NCI-H774 (cell line): ENCODE measurements at regions not wholly inside any gene's neighbourhood (a gene's known extent, or its start where the extent isn't known, plus 50 kb on each side); places are given as distances from the start of the nearest gene placed in this dataset.

Experiments used
- DNase-seq: peaks from one replicate; lab custom pipeline; 2025; lab: John Stamatoyannopoulos, UW

DNA sequence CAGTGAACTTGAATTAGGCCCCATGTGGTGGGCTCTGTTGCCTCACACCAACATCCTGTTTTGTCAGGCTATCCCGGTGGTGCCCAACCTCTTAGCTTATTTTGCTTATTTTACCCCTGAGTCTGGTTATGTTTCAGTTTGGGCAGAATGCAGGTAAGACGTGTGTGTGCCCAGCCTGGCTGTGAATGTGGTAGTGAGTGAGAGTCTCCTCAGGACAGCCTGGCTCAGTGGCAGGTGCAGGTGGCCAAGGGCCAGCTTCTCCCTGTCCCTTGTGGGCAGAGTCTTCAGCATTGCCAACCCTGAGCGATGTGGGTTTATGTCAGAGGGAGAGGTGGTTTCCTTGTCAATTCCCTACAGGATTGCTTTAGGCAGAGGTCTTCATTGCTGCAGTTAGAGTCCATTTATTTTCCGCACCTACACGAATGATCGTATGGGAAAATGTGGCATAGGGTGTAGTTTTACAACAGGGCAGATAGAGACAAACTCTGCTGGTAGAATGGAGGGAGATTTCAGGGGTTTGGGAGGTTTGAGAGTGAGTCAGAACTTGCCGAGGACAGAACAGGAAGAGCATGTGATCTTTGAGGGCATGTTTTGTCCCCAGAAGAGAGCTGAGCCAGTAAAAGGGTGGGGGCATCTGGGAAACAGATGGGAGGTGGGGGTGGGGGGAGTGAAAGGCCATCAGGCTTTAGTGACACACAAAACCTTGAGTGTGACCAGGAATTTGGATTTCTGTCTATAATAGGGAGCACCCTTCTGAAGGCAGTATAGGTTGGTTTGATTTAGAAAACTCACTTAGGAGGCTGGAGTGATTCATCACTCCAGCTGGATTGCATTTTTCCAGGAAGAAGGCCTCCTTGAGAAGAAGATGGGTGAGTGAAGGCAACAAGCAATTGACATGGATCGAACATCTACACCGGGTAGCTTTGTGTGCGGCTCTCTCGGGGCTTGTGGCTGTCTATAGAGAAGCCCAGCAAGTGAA is 156.2 kb upstream of the CELF4 start:
- no peak for DNase-seq

DNA sequence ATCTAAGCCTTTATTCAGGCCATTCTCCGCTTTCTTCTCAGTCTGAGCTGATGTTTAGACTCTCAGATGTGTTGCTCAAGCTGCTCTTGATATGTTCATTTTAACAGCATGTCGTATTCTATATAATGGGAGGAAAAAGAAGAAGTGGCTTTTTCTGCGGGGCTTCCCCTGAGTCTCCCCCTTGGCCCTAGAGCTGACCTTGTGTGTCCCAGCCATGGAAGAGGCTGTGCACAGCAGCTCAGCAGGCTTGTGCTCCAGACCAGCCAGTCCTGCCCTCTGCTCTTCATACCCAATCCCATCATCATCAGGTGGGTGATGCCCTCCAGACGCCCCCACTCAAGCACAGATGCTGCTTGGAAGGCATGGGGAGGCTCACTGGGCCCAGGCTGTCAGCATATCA is 155.1 kb upstream of the CELF4 start:
- DNase-seq = no peak

DNA sequence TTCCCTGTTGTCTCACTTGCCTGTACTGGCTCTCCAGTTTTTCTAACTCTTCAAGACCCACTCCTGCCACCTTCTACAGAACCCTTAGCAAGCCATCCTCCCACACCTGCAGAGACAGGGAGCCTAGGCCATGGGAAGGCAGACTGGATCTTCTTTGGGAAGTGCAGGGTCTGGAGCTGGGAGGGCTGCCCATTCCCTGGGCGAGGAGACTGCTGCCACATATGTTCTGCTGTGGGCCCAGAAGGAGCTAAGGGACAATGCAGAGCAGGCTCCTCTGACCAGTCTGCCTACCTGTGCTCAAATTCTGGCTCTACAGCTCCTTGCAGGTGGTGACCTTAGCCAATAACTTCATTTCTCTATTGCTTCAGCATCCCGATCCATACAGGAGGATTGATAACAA is 152.1 kb upstream of the CELF4 start:
- DNase-seq = no peak

DNA sequence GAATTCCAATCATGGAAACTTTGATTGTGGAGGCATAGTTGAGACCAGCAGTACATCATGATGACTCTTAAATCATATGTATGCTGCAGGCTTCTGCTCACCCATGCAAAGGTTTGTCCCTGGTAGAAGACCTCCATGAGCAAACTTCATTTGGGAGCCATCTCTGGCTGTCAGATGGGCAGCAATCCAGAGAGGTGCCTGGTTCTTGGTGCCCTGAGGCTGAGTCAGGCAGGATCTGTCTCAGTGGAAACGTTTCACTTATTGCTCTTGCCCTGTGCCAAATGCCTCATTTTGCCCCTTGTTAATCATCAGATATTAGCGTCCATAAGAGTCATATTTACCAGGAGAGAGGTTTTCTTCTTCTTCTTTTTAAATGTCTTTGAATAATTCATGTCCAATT is 151.5 kb upstream of the CELF4 start:
- no peak for DNase-seq

DNA sequence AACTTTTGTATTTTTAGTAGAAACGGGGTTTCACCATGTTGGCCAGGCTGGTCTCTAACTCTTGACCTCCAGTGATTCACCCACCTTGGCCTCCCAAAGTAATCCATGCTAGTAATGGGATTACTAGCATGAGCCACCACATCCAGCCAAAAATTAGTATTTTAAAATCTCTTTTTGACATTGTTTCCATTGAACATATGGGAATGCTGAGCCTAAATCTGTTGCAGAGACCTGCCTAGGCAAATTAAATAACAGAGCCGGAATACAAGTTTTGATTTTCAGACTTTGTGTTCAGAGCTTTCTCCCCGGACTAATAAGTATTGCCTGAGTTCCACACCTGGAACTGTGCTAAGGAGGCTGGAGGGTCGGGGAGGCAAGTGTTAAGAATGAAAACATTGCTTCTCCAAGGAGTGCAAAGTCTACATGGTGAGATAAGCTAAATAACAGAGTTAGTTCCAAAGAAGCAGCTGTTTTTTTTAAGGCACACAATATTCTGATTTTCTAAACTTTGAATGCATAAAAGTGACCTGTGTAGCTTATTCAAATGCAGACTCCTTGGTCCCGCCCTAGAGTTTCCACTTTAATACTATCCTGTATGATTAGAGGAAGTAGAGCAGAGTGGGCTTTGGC is 150.6 kb upstream of the CELF4 start:
- DNase-seq = no peak

DNA sequence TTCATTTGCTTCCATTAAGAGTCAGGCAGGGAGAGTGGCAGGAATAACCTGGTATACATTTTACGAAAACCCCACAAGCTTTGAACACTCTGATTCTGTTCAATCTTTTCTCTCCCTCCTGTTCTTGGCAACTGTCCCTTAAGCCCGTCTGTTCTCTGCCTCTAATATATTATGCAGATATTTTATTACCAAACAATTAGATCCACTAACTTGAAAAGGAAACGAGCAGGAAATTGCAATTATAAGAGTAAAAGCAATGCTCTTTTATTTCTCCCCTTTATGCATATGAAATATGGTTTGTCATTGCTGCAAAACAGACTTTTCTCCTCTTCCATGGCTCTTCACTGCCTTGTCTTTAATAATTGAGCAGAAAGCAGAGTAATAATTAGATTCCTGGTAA is 149.1 kb upstream of the CELF4 start:
- DNase-seq = no peak

DNA sequence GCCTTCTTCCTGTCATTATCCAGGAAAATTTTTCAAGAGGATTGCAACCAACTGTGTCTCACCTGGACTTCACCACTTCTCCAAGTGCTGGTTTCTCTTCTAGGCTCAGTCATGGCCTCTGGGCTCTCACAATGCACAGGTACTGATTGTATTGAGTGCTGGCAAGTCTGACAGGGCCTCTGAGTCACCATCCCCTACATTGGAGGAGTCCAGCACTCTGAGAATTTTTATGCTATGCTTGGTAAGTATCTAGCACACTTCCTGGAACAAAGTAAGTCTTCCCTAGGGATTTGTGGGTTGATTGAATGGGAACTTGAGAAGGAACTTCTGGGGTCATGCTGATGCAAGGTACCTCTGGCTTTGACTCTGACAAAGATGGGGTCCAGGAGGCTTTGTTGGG is 147.2 kb upstream of the CELF4 start:
- no peak for DNase-seq

DNA sequence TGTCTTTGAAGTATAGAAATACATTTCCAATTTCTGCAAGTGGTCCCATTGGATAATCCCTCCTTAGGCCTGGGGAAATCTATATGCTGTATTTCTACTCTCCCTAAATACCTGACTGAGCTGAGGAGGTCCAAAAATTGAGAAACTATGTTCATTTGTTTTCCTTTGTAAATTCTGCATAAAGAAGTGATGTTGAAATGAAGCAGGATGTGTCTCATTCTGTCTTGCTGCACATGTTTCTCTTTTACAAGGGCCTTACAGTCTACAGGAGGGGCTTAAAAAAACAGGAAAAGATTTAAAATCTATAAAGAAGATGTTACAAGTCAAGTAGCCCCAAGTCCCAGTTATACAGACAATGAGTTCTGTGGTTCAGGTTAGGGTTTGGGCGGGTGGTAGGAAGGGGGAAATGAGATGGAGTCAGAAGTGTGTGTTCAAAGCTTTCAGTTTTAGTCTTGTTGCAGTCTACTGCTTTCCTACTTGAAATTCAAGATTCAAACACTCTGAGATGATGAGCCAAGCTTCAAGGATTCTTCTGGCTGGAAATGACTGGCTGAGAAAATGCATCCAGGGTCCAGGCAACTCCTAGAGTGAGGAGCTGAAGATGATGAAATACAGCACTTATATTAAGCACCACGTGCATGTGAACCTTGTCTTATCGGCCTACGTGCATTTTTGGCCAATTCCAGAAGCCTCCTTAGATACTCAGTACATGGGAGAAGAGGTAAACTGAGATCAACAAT is 146.3 kb upstream of the CELF4 start:
- DNase-seq = no peak

DNA sequence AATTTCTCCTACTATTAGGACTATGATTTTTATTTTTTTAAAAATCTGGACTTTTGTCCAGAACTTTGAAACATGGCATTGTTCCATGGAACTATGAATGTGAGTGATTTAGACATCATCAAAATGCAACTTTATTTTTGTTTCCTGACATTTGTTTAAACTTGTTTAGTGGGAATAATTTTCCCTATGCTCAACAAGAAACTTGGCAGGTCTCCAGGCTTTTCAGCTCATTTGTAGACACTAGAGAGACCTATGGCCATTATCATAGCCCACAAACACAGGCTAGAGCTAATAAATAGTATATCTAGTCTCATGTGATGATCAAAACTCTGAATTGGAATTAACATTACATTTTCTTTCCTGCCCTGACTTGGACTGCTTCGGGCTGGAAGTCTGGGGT is 145.1 kb upstream of the CELF4 start:
- no peak for DNase-seq

DNA sequence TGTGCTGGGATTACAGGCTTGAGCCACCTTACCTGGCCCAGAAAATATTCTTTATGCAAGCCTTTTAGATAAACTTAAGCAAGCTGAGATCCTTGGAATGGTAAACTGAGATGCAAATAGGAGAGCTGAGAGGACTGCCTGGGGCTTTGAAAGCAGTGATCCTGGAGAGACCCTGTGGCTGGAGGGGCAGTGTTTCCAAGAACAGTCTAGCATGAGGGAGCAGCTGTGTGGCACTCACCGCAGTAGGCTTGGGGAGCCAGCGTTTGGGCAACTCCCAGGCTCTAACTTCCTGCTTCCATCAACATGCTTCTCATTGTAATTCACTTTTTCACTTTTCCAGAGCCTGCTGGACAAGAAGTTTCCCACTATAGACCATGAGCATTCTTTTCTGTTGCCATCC is 144.1 kb upstream of the CELF4 start:
- DNase-seq = no peak

DNA sequence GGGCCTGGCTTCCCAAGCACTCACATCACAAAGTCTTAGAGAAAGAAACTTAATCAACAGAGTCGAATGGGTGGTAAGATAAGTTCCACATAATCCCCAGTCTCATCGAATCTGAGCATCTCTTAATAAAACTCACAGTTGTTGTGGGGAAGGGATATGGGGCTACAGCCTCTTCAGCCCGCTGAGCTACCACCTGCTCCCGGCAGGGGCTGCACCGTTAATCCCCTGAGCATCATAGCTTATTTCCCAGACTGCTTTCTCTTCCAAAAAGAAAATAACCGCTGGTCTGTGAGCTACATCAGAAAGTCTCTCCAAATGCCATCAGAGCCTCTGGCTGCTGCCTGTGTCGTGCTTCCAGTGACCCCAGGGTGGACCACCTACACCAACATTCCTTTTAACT is 139.4 kb upstream of the CELF4 start:
- no peak for DNase-seq

DNA sequence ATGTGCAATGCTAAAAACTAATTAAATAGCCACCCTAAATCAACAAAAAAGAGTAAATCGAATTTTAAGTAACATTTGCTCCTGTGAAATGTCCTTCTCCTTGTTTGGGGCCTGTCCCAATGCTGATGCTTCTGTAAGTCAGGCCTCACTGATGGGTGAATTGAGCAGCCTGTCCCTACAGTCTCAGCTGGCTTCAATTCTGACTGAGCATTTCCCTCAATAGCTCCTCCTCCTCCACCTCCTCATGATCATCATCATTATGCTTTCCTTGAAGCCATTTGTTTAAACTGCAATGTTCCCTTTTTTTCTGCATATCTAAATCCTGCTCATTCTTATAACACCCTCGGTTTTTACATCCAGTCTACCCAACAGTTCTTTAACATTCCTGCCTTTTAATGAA is 137.2 kb upstream of the CELF4 start:
- DNase-seq = no peak

DNA sequence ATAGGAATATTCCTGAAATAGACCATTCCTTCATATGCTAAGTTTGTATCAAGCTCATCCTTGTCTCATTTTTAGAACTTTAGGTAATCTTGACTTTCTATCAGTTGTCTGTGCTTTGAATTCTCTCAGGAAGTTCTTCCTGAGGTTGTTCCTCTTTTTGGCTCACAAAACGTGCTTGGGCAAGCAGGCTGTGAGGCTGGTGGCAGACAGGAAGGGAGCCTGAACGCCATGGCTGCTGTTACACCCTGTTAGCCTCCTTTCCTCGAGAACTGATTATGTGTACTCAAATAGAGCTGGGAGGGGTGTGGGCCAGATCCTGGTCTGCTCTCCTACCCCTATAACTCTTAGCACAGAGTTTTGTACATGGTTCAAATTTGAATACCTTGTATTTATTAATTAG is 136.4 kb upstream of the CELF4 start:
- DNase-seq = no peak

DNA sequence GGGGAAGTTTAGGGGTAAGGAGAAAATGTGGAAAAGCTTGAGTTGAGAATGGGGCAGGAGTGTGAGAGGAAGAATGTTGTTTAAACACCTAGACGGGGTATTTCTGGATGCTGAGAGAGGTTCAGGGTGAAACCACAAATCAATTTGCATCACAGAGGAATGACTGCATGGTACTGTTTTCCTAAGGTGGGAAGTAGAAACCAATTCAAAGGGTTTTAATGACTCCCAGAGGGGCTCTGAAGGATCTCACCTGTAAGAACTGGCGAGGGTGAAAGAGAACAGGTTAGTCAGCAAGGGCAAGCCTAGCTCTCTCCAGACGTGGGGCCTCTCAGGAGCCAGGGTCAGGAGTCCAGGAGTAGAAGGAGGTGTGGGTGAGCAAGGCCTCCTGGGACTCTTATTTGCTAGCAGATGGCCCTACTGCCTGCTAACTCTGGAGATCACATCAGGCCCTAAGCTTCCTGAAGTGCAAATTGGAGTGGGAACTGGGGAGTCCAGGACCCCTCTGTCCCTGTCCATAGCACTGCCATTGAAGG is 133.0 kb upstream of the CELF4 start:
- DNase-seq = no peak

DNA sequence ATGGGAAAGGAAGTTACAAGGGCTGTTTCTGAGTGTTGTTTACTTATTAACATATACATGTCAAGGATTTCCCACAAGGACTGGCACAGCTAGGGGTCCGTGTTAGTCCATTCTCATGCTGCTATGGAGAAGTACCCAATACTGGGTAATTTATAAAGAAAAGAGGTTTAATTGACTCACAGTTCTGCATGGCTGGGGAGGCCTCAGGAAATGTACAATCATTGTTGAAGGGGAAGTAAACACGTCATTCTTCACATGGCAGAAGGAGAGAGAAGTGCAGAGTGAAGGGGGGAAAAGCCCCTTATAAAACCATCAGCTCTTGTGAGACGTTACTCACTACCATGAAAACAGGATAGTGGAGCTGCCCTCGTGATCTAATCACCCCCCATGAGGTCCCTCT is 128.9 kb upstream of the CELF4 start:
- DNase-seq = no peak

DNA sequence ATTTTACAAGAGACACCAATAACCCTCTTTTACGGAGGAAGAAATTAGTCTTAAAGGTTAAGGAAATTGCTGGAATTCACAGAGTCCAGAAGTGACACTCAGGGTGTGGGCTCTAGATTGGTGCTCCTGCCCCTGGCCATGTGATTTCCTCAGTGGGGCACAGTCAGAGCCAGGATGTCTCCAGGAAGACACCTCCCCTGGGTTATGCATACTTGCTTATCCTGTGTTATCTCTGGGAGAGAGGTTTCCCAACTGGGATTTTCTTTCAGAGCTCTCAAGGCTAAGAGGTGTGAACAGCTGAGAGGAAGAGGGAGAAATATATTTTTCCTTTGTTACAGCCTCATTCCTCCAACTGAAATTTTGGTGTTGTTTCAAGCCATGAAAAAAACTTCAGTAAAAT is 125.6 kb upstream of the CELF4 start:
- no peak for DNase-seq

DNA sequence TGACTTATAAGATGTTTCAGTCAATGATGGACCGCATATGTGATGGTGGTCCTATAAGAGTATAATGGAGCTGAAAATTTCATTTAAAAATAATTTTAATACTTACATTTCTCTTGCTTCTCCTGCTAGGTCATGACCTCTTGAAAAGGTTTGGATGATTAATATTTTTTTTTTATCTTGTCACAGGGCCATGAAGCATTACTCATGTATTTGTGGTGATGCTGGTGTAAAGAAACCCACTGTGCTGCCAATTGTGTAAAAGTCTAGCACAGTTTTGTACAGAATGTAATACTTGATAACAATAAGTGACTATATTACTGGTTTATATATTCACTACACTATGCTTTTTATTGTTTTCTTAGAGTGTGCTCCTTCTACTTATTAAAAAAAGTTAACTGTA is 124.2 kb upstream of the CELF4 start:
- no peak for DNase-seq

DNA sequence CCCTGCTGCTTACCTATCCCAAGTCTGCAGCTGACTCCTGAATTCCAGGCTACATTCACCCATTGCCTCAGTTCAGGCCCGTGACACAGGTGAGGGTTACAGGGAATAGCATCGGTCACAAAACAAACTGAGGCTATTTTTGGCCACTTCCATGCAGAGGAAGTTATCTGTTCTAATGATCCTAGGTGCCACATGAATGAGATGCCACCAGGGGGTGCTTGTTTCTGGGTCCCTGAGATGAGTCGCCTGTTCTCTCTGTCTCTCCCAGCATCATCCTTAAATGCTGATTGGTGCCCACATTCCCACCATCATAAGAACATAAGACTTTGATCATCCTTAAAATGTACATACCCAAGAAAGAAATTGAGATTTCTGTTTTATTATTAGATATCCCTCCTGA is 119.0 kb upstream of the CELF4 start:
- no peak for DNase-seq

DNA sequence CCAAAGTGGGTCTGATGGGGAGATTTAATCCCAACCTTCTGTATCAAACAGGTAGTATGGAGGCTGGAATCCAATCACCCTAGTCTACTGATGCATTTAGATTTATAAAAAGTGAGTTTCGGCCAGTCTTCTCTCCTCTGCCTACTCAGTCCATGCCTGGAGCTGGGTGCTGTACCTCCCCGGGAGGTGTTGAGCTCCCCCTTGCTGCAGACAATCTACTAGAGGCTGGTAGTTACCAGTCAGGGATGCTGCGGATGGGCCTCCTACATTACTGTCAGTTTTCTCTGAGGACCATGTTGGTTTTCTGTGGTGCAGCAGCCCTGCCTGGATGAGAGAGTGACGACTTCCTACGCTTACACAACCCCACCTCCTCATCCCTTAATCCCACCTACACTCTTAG is 118.6 kb upstream of the CELF4 start:
- DNase-seq = no peak

DNA sequence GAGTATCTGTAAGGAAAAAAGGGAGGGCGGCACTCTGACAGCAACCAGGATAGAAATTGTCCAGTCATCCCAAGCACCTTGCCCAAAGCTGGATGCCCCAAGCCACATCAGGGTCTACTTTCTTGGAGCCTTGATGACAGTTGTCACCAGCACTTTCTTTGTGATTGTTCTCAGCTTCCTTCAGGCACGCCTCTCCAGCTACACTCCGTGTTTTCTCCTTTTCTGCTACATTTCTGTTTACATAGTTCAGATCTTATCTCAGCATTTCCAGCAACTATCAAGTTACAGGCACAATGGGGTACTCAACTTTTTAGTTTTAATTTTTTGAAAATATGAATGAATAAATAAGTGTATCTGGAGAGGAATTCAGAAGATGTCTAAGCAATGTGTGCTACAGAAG is 115.3 kb upstream of the CELF4 start:
- no peak for DNase-seq

DNA sequence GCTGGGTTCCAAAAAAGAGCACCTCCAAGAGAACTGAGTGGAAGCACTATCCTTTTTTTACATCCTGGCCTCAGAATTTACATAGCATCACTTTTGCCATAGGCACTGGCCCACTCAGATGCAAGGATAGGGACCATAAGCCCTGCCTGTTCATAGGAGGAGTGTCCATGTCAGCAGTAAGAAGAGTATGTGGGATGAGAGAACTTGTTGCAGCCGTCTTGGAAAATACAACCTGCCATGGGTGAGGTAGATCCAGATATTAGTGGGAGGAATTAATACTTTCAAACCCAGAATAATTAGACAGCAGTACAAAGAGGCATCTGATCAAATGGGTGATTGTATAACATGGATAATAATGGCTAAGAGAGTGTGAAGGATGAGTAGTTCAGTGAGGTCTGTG is 110.7 kb upstream of the CELF4 start:
- DNase-seq = no peak

DNA sequence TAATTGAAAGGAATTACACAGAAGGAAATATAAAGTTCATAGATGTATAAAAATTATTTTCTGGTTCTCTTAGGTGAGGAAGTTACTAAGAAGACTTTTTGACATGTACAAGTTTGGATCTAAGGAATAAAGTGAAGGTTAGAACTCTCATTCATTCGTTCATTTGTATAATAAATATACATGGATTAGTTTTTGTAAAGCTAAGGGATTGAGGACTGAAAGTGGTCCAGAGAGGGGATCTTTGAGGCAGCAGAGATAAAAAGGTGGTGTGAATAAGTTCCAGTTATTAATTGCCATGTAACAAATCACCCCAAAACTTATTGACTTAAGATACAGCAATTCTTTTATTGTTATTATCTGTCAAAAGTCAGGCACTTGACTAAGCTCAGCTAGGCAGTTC is 110.1 kb upstream of the CELF4 start:
- DNase-seq = no peak

DNA sequence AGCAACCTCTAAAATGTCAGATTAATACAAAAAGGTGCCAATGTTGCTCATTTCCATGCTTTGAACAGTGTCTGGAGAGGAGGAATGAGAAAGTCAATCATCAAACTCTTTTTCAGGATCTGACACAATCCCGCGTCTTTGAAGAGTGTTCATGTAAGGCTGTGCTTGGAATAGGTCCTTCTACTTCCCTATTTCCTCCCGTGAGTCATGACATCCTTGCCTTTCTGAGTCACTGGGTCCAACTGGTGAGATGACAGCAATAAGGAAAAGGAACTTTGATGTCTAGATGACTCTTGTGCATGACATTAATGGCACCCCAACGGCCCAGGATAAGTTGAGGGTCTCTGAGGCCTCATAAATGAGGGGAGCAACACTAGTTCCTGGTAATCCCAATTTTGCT is 109.0 kb upstream of the CELF4 start:
- no peak for DNase-seq
